Mesenchymal stem cell (in vitro differentiated cells and primary cell): ENCODE measurements at regions not wholly inside any gene's neighbourhood (a gene's known extent, or its start where the extent isn't known, plus 50 kb on each side); places are given as distances from the start of the nearest gene placed in this dataset.

Experiments used
- DNase-seq: peaks from one replicate; pipeline ENCODE4 v3.0.0-alpha.2; 2013
- H2AFZ ChIP-seq: one replicate; pipeline ENCODE4 v1.6.1; 2013; ENCODE audit warnings: low read depth, mild to moderate bottlenecking, control low read depth, inconsistent platforms, low read length, moderate library complexity
- H2AK5ac ChIP-seq: 2 replicates; pipeline ENCODE4 v1.6.1; 2013; ENCODE audit warnings: low read length, moderate library complexity, mild to moderate bottlenecking, inconsistent platforms; ENCODE audit not compliant: severe bottlenecking
- H2BK120ac ChIP-seq: one replicate; pipeline ENCODE4 v1.6.1; 2013; ENCODE audit warnings: low read depth, mild to moderate bottlenecking, inconsistent platforms, low read length, moderate library complexity
- H2BK12ac ChIP-seq, 2 experiments: one replicate each; pipeline ENCODE4 v1.6.1; 2013; ENCODE audit warnings: inconsistent platforms in 2 of 2, low read length in 2 of 2, mild to moderate bottlenecking in 2 of 2, moderate library complexity in 2 of 2, control low read depth in 1 of 2
- H2BK15ac ChIP-seq: one replicate; pipeline ENCODE4 v1.6.1; 2013; ENCODE audit warnings: mild to moderate bottlenecking, low read depth, inconsistent platforms; ENCODE audit not compliant: poor library complexity, severe bottlenecking
- H2BK5ac ChIP-seq: 2 replicates; pipeline ENCODE4 v1.6.1; 2013; ENCODE audit warnings: low read depth, mild to moderate bottlenecking, low read length, control low read depth, inconsistent platforms; ENCODE audit not compliant: poor library complexity, severe bottlenecking
- H3K14ac ChIP-seq, 2 experiments: one replicate each; pipeline ENCODE4 v1.6.1; 2013; ENCODE audit warnings: inconsistent platforms in 2 of 2, low read length in 2 of 2, control low read depth in 1 of 2, mild to moderate bottlenecking in 1 of 2, moderate library complexity in 1 of 2
- H3K18ac ChIP-seq, 2 experiments: one replicate each; pipeline ENCODE4 v1.6.1; 2013; ENCODE audit warnings: inconsistent platforms in 2 of 2, low read length in 2 of 2, control low read depth in 1 of 2, low read depth in 1 of 2, mild to moderate bottlenecking in 1 of 2
- H3K23ac ChIP-seq, 2 experiments: one replicate each; pipeline ENCODE4 v1.6.1; 2013; ENCODE audit warnings: inconsistent platforms in 2 of 2, low read length in 2 of 2, mild to moderate bottlenecking in 2 of 2, moderate library complexity in 2 of 2, control low read depth in 1 of 2
- H3K27ac ChIP-seq: 2 replicates; pipeline ENCODE4 v1.5.1; 2013; ENCODE audit warnings: mild to moderate bottlenecking, moderate library complexity, low read length, control low read depth, inconsistent platforms; ENCODE audit not compliant: poor library complexity, severe bottlenecking
- H3K27me3 ChIP-seq, 2 experiments: 2 replicates each; pipeline versions ENCODE4 v1.6.1 to v1.7.0; 2013; ENCODE audit warnings: low read length in 2 of 2, mild to moderate bottlenecking in 2 of 2, moderate library complexity in 2 of 2, control low read depth in 1 of 2, inconsistent platforms in 1 of 2; ENCODE audit not compliant: control insufficient read depth in 1 of 2, insufficient read depth in 1 of 2
- H3K36me3 ChIP-seq, 2 experiments: 2 replicates each; pipeline versions ENCODE4 v1.6.1 to v1.7.0; 2013; ENCODE audit warnings: low read length in 2 of 2, control low read depth in 1 of 2, inconsistent platforms in 1 of 2, low read depth in 1 of 2, mild to moderate bottlenecking in 1 of 2; ENCODE audit not compliant: insufficient read depth in 2 of 2, control insufficient read depth in 1 of 2
- H3K4ac ChIP-seq, 2 experiments: one replicate each; pipeline ENCODE4 v1.6.1; 2013; ENCODE audit warnings: inconsistent platforms in 2 of 2, low read length in 2 of 2, mild to moderate bottlenecking in 2 of 2, moderate library complexity in 2 of 2, control low read depth in 1 of 2, low read depth in 1 of 2
- H3K4me1 ChIP-seq: 2 replicates; pipeline ENCODE4 v1.6.1; 2013; ENCODE audit warnings: low read depth, low read length, control low read depth; ENCODE audit not compliant: control insufficient read depth, insufficient read depth
- H3K4me2 ChIP-seq: 2 replicates; pipeline ENCODE4 v1.6.1; 2013; ENCODE audit warnings: low read length, mild to moderate bottlenecking, inconsistent platforms; ENCODE audit not compliant: poor library complexity, severe bottlenecking
- H3K4me3 ChIP-seq, 2 experiments: 2 replicates each; pipeline versions ENCODE4 v1.5.1 to v1.7.0; 2013; ENCODE audit warnings: low read length in 2 of 2, mild to moderate bottlenecking in 2 of 2, control low read depth in 1 of 2, low read depth in 1 of 2; ENCODE audit not compliant: insufficient read depth in 1 of 2
- H3K79me1 ChIP-seq: replicated peaks from 2 replicates; pipeline ENCODE4 v1.6.1; 2013; ENCODE audit warnings: mild to moderate bottlenecking, control low read depth, low read length, inconsistent platforms; ENCODE audit not compliant: poor library complexity, severe bottlenecking
- H3K9ac ChIP-seq: 2 replicates; pipeline ENCODE4 v1.7.0; 2013; ENCODE audit warnings: mild to moderate bottlenecking, low read length, moderate library complexity
- H3K9me3 ChIP-seq: 2 replicates; pipeline ENCODE4 v1.7.0; 2013; ENCODE audit warnings: mild to moderate bottlenecking, low read length; ENCODE audit not compliant: control insufficient read depth
- H4K8ac ChIP-seq: one replicate; pipeline ENCODE4 v1.6.1; 2013; ENCODE audit warnings: inconsistent platforms, mild to moderate bottlenecking, low read length, moderate library complexity
- H4K91ac ChIP-seq: one replicate; pipeline ENCODE4 v1.6.1; 2013; ENCODE audit warnings: mild to moderate bottlenecking, low read length, inconsistent platforms
- WGBS: methylation state at CpG from one replicate; pipeline ENCODE4 v1.1.7; 2013; ENCODE audit warnings: mixed read lengths; 5-methylcytosine and 5-hydroxymethylcytosine counted together

DNA sequence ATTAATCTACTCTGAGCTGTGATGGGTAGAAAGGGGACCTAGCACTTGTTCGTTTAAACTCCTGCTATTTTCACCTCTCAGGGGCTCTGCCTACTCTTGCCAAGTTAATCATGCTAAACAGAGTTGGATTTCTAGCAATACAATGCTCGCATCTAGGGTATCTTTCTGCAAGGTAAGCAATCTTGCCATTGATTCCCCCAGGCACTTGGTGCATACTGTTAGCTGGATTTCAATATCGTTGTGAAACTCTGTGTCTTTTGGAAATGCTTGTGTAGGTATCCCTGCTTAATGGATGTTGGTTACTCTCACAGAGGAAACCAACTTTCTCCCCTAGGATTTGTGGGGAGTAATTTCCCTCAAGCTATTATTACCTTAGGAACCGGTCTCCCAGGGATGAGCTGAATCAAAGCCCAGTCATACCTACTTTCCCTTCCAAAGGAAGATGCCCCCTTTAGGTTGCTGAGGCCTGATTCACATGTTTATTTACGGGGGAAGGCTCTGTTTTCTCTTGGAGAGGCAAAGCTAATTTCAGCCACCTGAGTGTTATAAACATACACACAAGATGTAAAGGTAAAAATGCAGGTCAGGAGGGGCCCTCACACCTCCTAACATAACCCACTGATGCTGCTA lies 366.8 kb downstream of the FBXW7 start:
- no peak for DNase-seq
- no peak overlapping the region for H3K23ac ChIP-seq
- no peak overlapping the region for H2BK5ac ChIP-seq
- no peaks in the 10 kb centered on the region for H3K9me3 ChIP-seq
- 56% methylated on average over 4 of the region's 5 CpGs for WGBS
- H4K91ac ChIP-seq = no peak overlapping the region
- no peak overlapping the region for H3K4me3 ChIP-seq
- H3K36me3 ChIP-seq = no peaks in the 10 kb centered on the region
- H4K8ac ChIP-seq = no peak overlapping the region
- peaks cover 4 to 22% of the 10 kb centered on the region in 2 experiments for H3K27me3 ChIP-seq
- H3K4ac ChIP-seq = no peak overlapping the region
- H3K9ac ChIP-seq = no peak overlapping the region
- no peak overlapping the region for H2BK120ac ChIP-seq
- no peaks in the 10 kb centered on the region for H3K4me1 ChIP-seq
- no peak overlapping the region for H3K4me2 ChIP-seq
- H3K27ac ChIP-seq = no peak overlapping the region
- H3K14ac ChIP-seq = no peak overlapping the region
- no peak overlapping the region for H2BK12ac ChIP-seq
- H3K79me1 ChIP-seq = no peaks in the 10 kb centered on the region
- H2AFZ ChIP-seq = no peak overlapping the region
- no peak overlapping the region for H2BK15ac ChIP-seq
- no peak overlapping the region for H2AK5ac ChIP-seq
- H3K18ac ChIP-seq = no peak overlapping the region

DNA sequence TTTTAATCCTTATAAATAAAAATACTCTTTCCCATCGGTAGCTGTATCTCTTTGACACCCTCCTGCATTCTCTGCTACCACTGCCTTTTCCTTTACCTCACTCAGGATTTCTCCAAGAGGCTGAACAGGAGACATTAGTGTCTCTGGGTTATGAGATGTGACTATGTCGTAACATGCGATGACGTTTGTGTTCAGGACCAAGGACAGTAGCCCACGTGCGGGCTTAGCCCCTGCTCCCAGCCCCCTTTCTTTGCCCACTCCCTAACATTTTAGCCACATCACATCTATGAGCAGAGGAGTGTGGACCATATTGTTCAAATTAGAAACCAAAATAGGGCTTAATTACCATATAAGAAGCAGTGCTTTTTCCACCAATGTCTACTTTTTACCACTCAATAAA lies 369.3 kb downstream of the FBXW7 start:
- no peak overlapping the region for H3K18ac ChIP-seq
- peaks cover 0 to 14% of the 10 kb centered on the region in 2 experiments for H3K27me3 ChIP-seq
- no peak overlapping the region for H4K8ac ChIP-seq
- no peak overlapping the region for H2BK120ac ChIP-seq
- no peak overlapping the region for H3K4me3 ChIP-seq
- no peak overlapping the region for H4K91ac ChIP-seq
- WGBS = 82% methylated on average over 1 of the region's 6 CpGs
- no peak overlapping the region for H2BK5ac ChIP-seq
- H3K27ac ChIP-seq = no peak overlapping the region
- no peak overlapping the region for H3K14ac ChIP-seq
- H2AFZ ChIP-seq = no peak overlapping the region
- H3K4ac ChIP-seq = no peak overlapping the region
- H2BK12ac ChIP-seq = no peak overlapping the region
- H2AK5ac ChIP-seq = no peak overlapping the region
- peak; percentile 29 for DNase-seq
- no peaks in the 10 kb centered on the region for H3K36me3 ChIP-seq
- no peaks in the 10 kb centered on the region for H3K79me1 ChIP-seq
- no peak overlapping the region for H3K23ac ChIP-seq
- no peaks in the 10 kb centered on the region for H3K9me3 ChIP-seq
- H3K4me1 ChIP-seq = no peaks in the 10 kb centered on the region
- no peak overlapping the region for H2BK15ac ChIP-seq
- H3K4me2 ChIP-seq = no peak overlapping the region
- H3K9ac ChIP-seq = no peak overlapping the region

DNA sequence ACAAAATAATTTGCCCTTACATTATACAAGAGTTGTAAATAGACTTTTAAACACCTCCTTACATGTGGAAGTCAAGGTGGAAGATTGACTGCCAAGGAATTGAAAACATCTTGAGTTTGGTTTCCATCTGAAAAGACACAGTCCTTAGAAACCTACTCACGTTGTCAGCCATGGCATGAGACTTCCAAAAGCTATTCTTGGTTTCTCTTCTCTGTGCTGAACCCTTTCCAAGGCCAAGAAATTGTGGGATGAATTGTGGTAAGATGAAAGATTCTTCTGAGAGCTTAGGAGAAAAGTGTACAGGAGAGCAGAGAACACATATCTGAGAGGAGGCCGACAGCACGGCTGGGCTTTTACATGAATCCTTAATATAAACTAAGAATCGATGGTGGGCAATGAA lies 370.0 kb downstream of the FBXW7 start:
- WGBS = 84% methylated on average over 3 of the region's 4 CpGs
- H3K79me1 ChIP-seq = no peaks in the 10 kb centered on the region
- DNase-seq = no peak

DNA sequence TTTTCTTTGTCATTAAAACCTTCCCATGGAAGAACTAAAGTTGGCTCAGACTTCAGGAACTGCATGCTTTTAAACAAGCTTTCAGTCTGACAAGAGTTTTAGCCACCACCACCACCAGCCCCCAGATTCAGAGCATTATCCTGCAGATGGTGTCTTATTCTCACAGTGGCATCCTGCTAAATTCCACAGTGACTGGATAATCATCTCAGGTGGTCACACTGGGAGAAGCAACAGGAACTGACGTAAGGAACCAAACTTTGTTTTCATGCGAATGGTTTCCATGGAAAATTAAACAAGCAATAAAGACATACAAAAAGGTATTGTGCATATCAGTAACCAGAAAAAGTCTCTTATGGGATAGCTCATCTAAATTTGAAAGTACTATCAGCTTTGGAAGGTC lies 370.7 kb downstream of the FBXW7 start:
- Histone ChIP-seq H3K9me3 (no peaks in the 10 kb centered on the region), H3K4me1 (no peaks in the 10 kb centered on the region), H3K4me2 (no peak overlapping the region), H4K91ac (no peak overlapping the region), H3K27me3 (peaks cover 0 to 25% of the 10 kb centered on the region in 2 experiments), H2BK120ac (no peak overlapping the region), H3K23ac (no peak overlapping the region), H4K8ac (no peak overlapping the region), H3K4ac (no peak overlapping the region), H2BK12ac (no peak overlapping the region), H2BK15ac (no peak overlapping the region), H3K4me3 (no peak overlapping the region), H3K18ac (no peak overlapping the region), H3K36me3 (no peaks in the 10 kb centered on the region), H3K9ac (no peak overlapping the region), H2AFZ (no peak overlapping the region), H3K79me1 (no peaks in the 10 kb centered on the region), H2AK5ac (no peak overlapping the region), H3K27ac (no peak overlapping the region), H2BK5ac (no peak overlapping the region), H3K14ac (no peak overlapping the region)
- peak; percentile 15 for DNase-seq
- WGBS = 0% methylated on average over 1 of the region's 2 CpGs

More for the DNA sequence above, 370.0 kb downstream of the FBXW7 start:
- no peak overlapping the region for H2AFZ ChIP-seq
- no peak overlapping the region for H3K27ac ChIP-seq
- H3K18ac ChIP-seq = no peak overlapping the region
- H3K9me3 ChIP-seq = no peaks in the 10 kb centered on the region
- H3K4me1 ChIP-seq = no peaks in the 10 kb centered on the region
- no peak overlapping the region for H2BK5ac ChIP-seq
- H4K8ac ChIP-seq = no peak overlapping the region
- H2BK12ac ChIP-seq = no peak overlapping the region
- H2BK15ac ChIP-seq = no peak overlapping the region
- H3K36me3 ChIP-seq = no peaks in the 10 kb centered on the region
- H3K23ac ChIP-seq = no peak overlapping the region
- no peak overlapping the region for H3K9ac ChIP-seq
- no peak overlapping the region for H3K4ac ChIP-seq
- H4K91ac ChIP-seq = no peak overlapping the region
- no peak overlapping the region for H3K4me2 ChIP-seq
- peaks cover 0 to 19% of the 10 kb centered on the region in 2 experiments for H3K27me3 ChIP-seq
- H3K14ac ChIP-seq = no peak overlapping the region
- H2BK120ac ChIP-seq = no peak overlapping the region
- H2AK5ac ChIP-seq = no peak overlapping the region
- H3K4me3 ChIP-seq = no peak overlapping the region
